ENCODE measurements at regions not wholly inside any gene's neighbourhood (a gene's known extent, or its start where the extent isn't known, plus 50 kb on each side); places are given as distances from the start of the nearest gene placed in this dataset.
"Not testable (repeated sequence)": the region's sequence is repeated elsewhere in the genome, so short reads cannot be mapped to it uniquely, and the experiment has no call there.

- Histone ChIP-seq H3K4me1 (no peaks in the 10 kb centered on the region), H3K27me3 (no peaks in the 10 kb centered on the region), H3K9me3 (no peaks in the 10 kb centered on the region), H3K36me3 (no peaks in the 10 kb centered on the region), H3K27ac (no peak overlapping the region), H3K4me3 (no peak overlapping the region)
- intact Hi-C loops (cut with DNase I; ENCODE audit: low total_unique reads), result no loop called here
- no peak for DNase-seq
- TF ChIP-seq CTCF (IDR thresholded peaks at IDR 0.05), result no peak
These were observed 242.4 kb upstream of the GALNT5 start for GRCh38 chr2:157015015-157015575.

GRCh38 chr2:157023264-157023663, 234.2 kb upstream of the GALNT5 start:
- H3K27ac ChIP-seq; H3K36me3 ChIP-seq; H3K4me3 ChIP-seq; intact Hi-C loops (cut with DNase I; ENCODE audit: low total_unique reads); H3K4me1 ChIP-seq; H3K27me3 ChIP-seq; H3K9me3 ChIP-seq; DNase-seq: not testable (repeated sequence)

DNA sequence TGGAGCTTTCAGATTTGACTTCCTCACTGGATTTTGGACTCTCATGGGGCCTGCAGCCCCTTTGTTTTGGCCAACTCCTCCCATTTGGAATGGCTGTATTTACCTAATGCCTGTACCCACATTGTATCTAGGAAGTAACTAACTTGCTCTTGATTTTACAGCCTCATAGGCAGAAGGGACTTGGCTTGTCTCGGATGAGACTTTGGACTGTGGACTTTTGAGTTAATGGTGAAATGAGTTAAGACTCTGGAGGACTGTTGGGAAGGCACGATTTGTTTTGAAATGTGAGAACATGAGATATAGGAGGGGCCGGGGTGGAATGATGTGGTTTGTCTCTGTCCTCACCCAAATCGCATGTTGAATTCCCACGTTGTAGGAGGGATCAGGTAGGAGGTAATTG, 233.4 kb upstream of the GALNT5 start:
- no peak for TF ChIP-seq CTCF (IDR thresholded peaks at IDR 0.05)
- intact Hi-C loops (cut with DNase I; ENCODE audit: low total_unique reads), result no loop called here
- Histone ChIP-seq H3K4me3 (no peak overlapping the region), H3K27ac (no peak overlapping the region), H3K27me3 (no peaks in the 10 kb centered on the region), H3K9me3 (no peaks in the 10 kb centered on the region), H3K4me1 (no peaks in the 10 kb centered on the region), H3K36me3 (no peaks in the 10 kb centered on the region)
- no peak for DNase-seq

GRCh38 chr2:157032017-157032416, 225.5 kb upstream of the GALNT5 start:
- H3K27ac ChIP-seq, result no peak overlapping the region
- H3K4me3 ChIP-seq, result no peak overlapping the region
- TF ChIP-seq CTCF (IDR thresholded peaks at IDR 0.05), result no peak
- H3K4me1 ChIP-seq, result no peaks in the 10 kb centered on the region
- DNase-seq, result no peak
- H3K36me3 ChIP-seq, result no peaks in the 10 kb centered on the region
- H3K9me3 ChIP-seq, result no peaks in the 10 kb centered on the region
- intact Hi-C loops (cut with DNase I; ENCODE audit: low total_unique reads), result no loop called here
- no peaks in the 10 kb centered on the region for H3K27me3 ChIP-seq

- H3K27me3 ChIP-seq, result no peaks in the 10 kb centered on the region
- no peak for TF ChIP-seq CTCF (IDR thresholded peaks at IDR 0.05)
- intact Hi-C loops (cut with DNase I; ENCODE audit: low total_unique reads), result no loop called here
- no peaks in the 10 kb centered on the region for H3K36me3 ChIP-seq
- no peaks in the 10 kb centered on the region for H3K4me1 ChIP-seq
- H3K4me3 ChIP-seq, result no peak overlapping the region
- no peak for DNase-seq
- H3K27ac ChIP-seq, result no peak overlapping the region
- no peaks in the 10 kb centered on the region for H3K9me3 ChIP-seq
These were observed 220.8 kb upstream of the GALNT5 start for GRCh38 chr2:157036726-157037125.

DNA sequence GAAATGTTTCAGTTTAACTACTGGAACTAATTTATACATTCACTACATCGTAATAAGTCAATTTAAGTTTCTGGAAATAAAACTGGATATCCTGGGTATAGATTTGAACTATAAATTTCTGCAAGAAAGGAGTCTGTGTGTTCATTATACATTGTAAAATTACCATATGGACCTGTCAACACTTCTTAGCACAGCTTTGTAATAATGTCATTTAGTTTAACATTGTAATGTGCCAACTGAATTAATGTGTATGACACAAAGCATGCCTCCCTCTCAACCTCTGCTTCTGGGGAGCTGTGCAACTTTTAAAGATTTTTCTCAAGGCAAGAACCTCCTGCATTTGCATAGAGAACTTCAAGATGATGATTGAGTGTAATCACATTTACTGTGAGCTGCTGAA, 213.7 kb upstream of the GALNT5 start:
- intact Hi-C loops (cut with DNase I; ENCODE audit: low total_unique reads), result no loop called here
- no peak for DNase-seq
- Histone ChIP-seq H3K36me3 (no peaks in the 10 kb centered on the region), H3K9me3 (no peaks in the 10 kb centered on the region), H3K27me3 (no peaks in the 10 kb centered on the region), H3K4me1 (no peaks in the 10 kb centered on the region), H3K27ac (no peak overlapping the region), H3K4me3 (no peak overlapping the region)
- TF ChIP-seq CTCF (IDR thresholded peaks at IDR 0.05), result no peak
